ENCODE measurements at regions not wholly inside any gene's neighbourhood (a gene's known extent, or its start where the extent isn't known, plus 50 kb on each side); places are given as distances from the start of the nearest gene placed in this dataset.
"Not testable (repeated sequence)": the region's sequence is repeated elsewhere in the genome, so short reads cannot be mapped to it uniquely, and the experiment has no call there.

- DNase-seq = not testable (repeated sequence)
Measured at GRCh38 chr9:63804205-63804604, 1480.8 kb downstream of the FOXD4L5 start.

- DNase-seq = not testable (repeated sequence)
Measured at GRCh38 chr9:63794081-63794685, 1490.8 kb downstream of the FOXD4L5 start.

- not testable (repeated sequence) for DNase-seq
Measured at GRCh38 chr9:63787454-63787853, 1497.6 kb downstream of the FOXD4L5 start.

- DNase-seq = not testable (repeated sequence)
Measured at GRCh38 chr9:63785059-63785458, 1500.0 kb downstream of the FOXD4L5 start.

GRCh38 chr9:63784421-63784820 lies 1500.6 kb downstream of the FOXD4L5 start:
- not testable (repeated sequence) for DNase-seq

- DNase-seq = not testable (repeated sequence)
Measured at GRCh38 chr9:63781817-63782439, 1503.1 kb downstream of the FOXD4L5 start.

GRCh38 chr9:63781390-63781789 lies 1503.6 kb downstream of the FOXD4L5 start:
- not testable (repeated sequence) for DNase-seq

GRCh38 chr9:63776220-63776619 lies 1508.8 kb downstream of the FOXD4L5 start:
- not testable (repeated sequence) for DNase-seq

- not testable (repeated sequence) for DNase-seq
Measured at GRCh38 chr9:63775092-63775426, 1510.0 kb downstream of the FOXD4L5 start.

- not testable (repeated sequence) for DNase-seq
Measured at GRCh38 chr9:63774369-63775091, 1510.5 kb downstream of the FOXD4L5 start.

- not testable (repeated sequence) for DNase-seq
Measured at GRCh38 chr9:63762230-63762629, 1522.8 kb downstream of the FOXD4L5 start.

- DNase-seq = not testable (repeated sequence)
Measured at GRCh38 chr9:63729021-63729420, 1556.0 kb downstream of the FOXD4L5 start.

GRCh38 chr9:63728287-63728686 lies 1556.7 kb downstream of the FOXD4L5 start:
- no peak for DNase-seq

- not testable (repeated sequence) for DNase-seq
Measured at GRCh38 chr9:63708285-63708684, 1576.7 kb downstream of the FOXD4L5 start.

GRCh38 chr9:63704456-63704855 lies 1580.6 kb downstream of the FOXD4L5 start:
- DNase-seq = not testable (repeated sequence)

GRCh38 chr9:63703670-63704069 lies 1581.3 kb downstream of the FOXD4L5 start:
- DNase-seq = not testable (repeated sequence)

- DNase-seq = not testable (repeated sequence)
Measured at GRCh38 chr9:63703138-63703665, 1581.8 kb downstream of the FOXD4L5 start.
